ENCODE measurements at regions not wholly inside any gene's neighbourhood (a gene's known extent, or its start where the extent isn't known, plus 50 kb on each side); places are given as distances from the start of the nearest gene placed in this dataset.

- DNase-seq (peak in 1 of 4 donors; percentile 1), ATAC-seq (no peak)
- H3K4me3 ChIP-seq: no peak overlapping the region
- no peaks in the 10 kb centered on the region for H3K4me1 ChIP-seq
- peaks cover 0 to 30% of the 10 kb centered on the region in 2 donors for H3K27me3 ChIP-seq
- no peaks in the 10 kb centered on the region for H3K36me3 ChIP-seq
- TF ChIP-seq CTCF (IDR thresholded peaks at IDR 0.05): no peak
- intact Hi-C loops (cut with DNase I): no loop called here
- no peak overlapping the region for H3K27ac ChIP-seq
- no peaks in the 10 kb centered on the region for H3K9me3 ChIP-seq
These were observed 246.6 kb upstream of the CSF3R start for GRCh38 chr1:36729289-36729688.

- intact Hi-C loops (cut with DNase I): no loop called here
- no peak for TF ChIP-seq CTCF (IDR thresholded peaks at IDR 0.05)
These were observed 246.1 kb upstream of the CSF3R start for GRCh38 chr1:36728846-36729245.

GRCh38 chr1:36728051-36728450 lies 245.3 kb upstream of the CSF3R start:
- intact Hi-C loops (cut with DNase I): no loop called here
- H3K27me3 ChIP-seq: peaks cover 0 to 36% of the 10 kb centered on the region in 2 donors
- H3K27ac ChIP-seq: no peak overlapping the region
- H3K4me3 ChIP-seq: no peak overlapping the region
- no peaks in the 10 kb centered on the region for H3K36me3 ChIP-seq
- H3K9me3 ChIP-seq: no peaks in the 10 kb centered on the region
- no peaks in the 10 kb centered on the region for H3K4me1 ChIP-seq
- no peak for DNase-seq
- TF ChIP-seq CTCF (IDR thresholded peaks at IDR 0.05): no peak
- ATAC-seq: no peak

More at GRCh38 chr1:36728846-36729245, 246.1 kb upstream of the CSF3R start:
- Histone ChIP-seq H3K4me1 (no peaks in the 10 kb centered on the region), H3K27me3 (peaks cover 0 to 28% of the 10 kb centered on the region in 2 donors), H3K27ac (no peak overlapping the region), H3K4me3 (no peak overlapping the region), H3K9me3 (no peaks in the 10 kb centered on the region), H3K36me3 (no peaks in the 10 kb centered on the region)
- no peak for ATAC-seq
- DNase-seq: no peak

- no peaks in the 10 kb centered on the region for H3K4me1 ChIP-seq
- H3K9me3 ChIP-seq: no peaks in the 10 kb centered on the region
- no peak overlapping the region for H3K4me3 ChIP-seq
- no peaks in the 10 kb centered on the region for H3K36me3 ChIP-seq
- no peak for TF ChIP-seq CTCF (IDR thresholded peaks at IDR 0.05)
- peaks cover 0 to 55% of the 10 kb centered on the region in 2 donors for H3K27me3 ChIP-seq
- DNase-seq (no peak), ATAC-seq (no peak)
- no peak overlapping the region for H3K27ac ChIP-seq
- intact Hi-C loops (cut with DNase I): no loop called here
These were observed 242.4 kb upstream of the CSF3R start for GRCh38 chr1:36725151-36725550.

- Histone ChIP-seq H3K27me3 (peaks cover 0 to 48% of the 10 kb centered on the region in 2 donors), H3K36me3 (no peaks in the 10 kb centered on the region), H3K4me1 (no peaks in the 10 kb centered on the region), H3K9me3 (no peaks in the 10 kb centered on the region), H3K4me3 (no peak overlapping the region), H3K27ac (no peak overlapping the region)
- intact Hi-C loops (cut with DNase I): no loop called here
- DNase-seq: no peak
- no peak for TF ChIP-seq CTCF (IDR thresholded peaks at IDR 0.05)
- ATAC-seq: no peak
These were observed 241.1 kb upstream of the CSF3R start for GRCh38 chr1:36723813-36724212.

Measured in left lung (tissue), 4 donors.